RWPE2 (cell line): ENCODE measurements at regions not wholly inside any gene's neighbourhood (a gene's known extent, or its start where the extent isn't known, plus 50 kb on each side); places are given as distances from the start of the nearest gene placed in this dataset.
A peak's percentile ranks its signal among the peaks of the same experiment; 100 is the strongest.

Experiments
- ATAC-seq: fragments of 200-7000 bp; cut with Tn5 transposase; 3 replicates; pipeline ENCODE4 v1.9.1; 2021; ENCODE audit warnings: low read depth
- DNase-seq: peaks from one replicate; pipeline ENCODE4 v3.0.0-alpha.2; 2020; ENCODE audit warnings: low spot score
- H3K27ac ChIP-seq: fragments of 450-650 bp; 2 replicates; pipeline ENCODE4 v1.5.1; 2017; ENCODE audit warnings: mild to moderate bottlenecking; ENCODE audit not compliant: poor library complexity, severe bottlenecking
- H3K27me3 ChIP-seq: fragments of 250-450 bp; sonication (Bioruptor Pico); 2 replicates; pipeline ENCODE4 v1.5.1; 2021; ENCODE audit warnings: mild to moderate bottlenecking, moderate library complexity; ENCODE audit not compliant: insufficient read depth, poor library complexity, severe bottlenecking
- H3K36me3 ChIP-seq: fragments of 250-450 bp; sonication (Bioruptor Pico); 2 replicates; pipeline ENCODE4 v1.5.1; 2020; ENCODE audit warnings: low read depth, mild to moderate bottlenecking, moderate library complexity
- H3K4me1 ChIP-seq: fragments of 250-450 bp; sonication (Bioruptor Pico); 2 replicates; pipeline ENCODE4 v1.5.1; 2021; ENCODE audit warnings: mild to moderate bottlenecking, moderate library complexity; ENCODE audit not compliant: insufficient read depth, poor library complexity, severe bottlenecking
- H3K4me3 ChIP-seq: fragments of 250-450 bp; sonication (Bioruptor Pico); 2 replicates; pipeline ENCODE4 v1.5.1; 2021; ENCODE audit warnings: mild to moderate bottlenecking, moderate library complexity; ENCODE audit not compliant: severe bottlenecking
- H3K9me3 ChIP-seq: fragments of 250-450 bp; sonication (Bioruptor Pico); 2 replicates; pipeline ENCODE4 v1.5.1; 2021; ENCODE audit warnings: mild to moderate bottlenecking, moderate library complexity; ENCODE audit not compliant: severe bottlenecking
- TF ChIP-seq, protein P1 (sequence below): fragments of 450-650 bp; IDR thresholded peaks from one replicate; pipeline ENCODE4 v1.5.1; 2017; ENCODE audit warnings: mild to moderate bottlenecking, moderate library complexity; ENCODE audit not compliant: poor library complexity, severe bottlenecking

DNA sequence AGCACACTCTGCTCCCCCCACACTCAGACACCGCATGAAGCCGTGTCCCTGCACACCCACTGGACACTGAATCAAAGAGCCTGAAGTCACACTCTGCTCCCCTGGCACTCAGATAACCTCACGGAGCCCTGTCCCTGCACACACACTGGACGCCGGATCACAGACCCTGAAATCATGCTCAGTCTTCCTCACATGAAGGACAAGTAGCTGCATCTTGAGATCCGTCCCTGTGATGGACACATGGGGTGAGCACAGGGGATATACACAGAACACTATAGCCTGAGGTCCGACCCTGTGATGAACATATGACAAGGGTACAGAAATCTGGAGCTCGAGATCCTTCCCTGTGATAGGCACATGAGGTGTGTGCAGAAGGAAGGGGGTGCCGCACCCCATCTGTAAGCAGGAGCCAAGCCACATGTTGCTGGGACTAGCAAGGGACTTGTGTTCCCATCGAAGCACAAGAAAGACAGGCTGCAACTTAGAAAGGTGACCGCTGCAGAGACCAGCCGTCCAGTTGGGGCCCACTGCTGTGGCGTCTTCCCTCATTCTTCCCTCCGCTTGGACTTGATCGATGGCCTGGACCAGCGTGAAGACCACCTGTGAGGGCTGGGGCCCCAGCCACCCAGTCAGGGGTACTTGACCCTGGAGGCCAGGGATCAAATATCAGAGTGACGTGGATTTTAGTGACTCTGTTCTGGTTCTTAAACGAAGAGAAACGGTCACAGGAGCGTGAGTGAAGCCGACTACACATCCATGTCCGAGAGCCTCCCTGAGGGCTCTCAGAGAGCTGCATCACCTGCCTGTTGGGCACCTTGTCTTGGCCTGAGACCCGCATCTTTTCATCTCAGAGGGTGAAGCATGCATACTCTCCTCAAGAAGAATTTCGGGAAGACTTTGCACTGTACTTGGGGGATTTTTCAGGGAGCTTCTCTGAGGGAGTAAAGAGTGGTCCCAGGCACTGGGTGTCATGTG lies 391.7 kb upstream of the SALL3 start:
- H3K9me3 ChIP-seq = peaks cover 3% of the 10 kb centered on the region
- no peak overlapping the region for H3K27ac ChIP-seq
- TF ChIP-seq, protein P1, sequence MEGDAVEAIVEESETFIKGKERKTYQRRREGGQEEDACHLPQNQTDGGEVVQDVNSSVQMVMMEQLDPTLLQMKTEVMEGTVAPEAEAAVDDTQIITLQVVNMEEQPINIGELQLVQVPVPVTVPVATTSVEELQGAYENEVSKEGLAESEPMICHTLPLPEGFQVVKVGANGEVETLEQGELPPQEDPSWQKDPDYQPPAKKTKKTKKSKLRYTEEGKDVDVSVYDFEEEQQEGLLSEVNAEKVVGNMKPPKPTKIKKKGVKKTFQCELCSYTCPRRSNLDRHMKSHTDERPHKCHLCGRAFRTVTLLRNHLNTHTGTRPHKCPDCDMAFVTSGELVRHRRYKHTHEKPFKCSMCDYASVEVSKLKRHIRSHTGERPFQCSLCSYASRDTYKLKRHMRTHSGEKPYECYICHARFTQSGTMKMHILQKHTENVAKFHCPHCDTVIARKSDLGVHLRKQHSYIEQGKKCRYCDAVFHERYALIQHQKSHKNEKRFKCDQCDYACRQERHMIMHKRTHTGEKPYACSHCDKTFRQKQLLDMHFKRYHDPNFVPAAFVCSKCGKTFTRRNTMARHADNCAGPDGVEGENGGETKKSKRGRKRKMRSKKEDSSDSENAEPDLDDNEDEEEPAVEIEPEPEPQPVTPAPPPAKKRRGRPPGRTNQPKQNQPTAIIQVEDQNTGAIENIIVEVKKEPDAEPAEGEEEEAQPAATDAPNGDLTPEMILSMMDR = no peak
- no peaks in the 10 kb centered on the region for H3K36me3 ChIP-seq
- no peaks in the 10 kb centered on the region for H3K27me3 ChIP-seq
- DNase-seq = no peak
- H3K4me1 ChIP-seq = no peaks in the 10 kb centered on the region
- H3K4me3 ChIP-seq = no peak overlapping the region
- ATAC-seq = no peak

DNA sequence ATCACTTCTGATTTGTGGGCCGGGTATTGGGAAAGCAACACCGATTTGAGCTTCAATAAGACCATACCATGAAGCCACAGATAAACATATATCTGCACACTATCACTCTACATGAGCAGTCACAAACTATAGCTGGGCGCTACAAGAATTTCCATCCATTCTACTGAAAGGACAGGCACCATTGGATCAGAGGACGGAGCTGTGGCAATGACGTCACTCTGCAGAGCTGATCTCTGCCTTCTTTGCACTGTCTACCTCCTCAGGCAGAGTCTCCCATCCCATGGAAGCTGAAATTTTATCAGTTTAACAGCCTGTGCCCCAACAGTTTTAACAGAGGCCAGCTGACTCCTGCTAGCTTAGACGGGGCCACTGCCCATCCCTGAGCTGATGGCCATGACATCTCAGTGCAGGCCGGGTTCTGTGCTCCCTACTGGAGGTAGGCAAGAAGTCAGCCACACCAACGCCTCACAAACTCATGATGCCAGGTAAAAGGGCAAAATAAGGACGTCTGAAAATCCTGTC lies 389.6 kb upstream of the SALL3 start:
- Histone ChIP-seq H3K4me3 (no peak overlapping the region), H3K36me3 (no peaks in the 10 kb centered on the region), H3K27me3 (no peaks in the 10 kb centered on the region), H3K9me3 (peaks cover 3% of the 10 kb centered on the region), H3K4me1 (no peaks in the 10 kb centered on the region), H3K27ac (no peak overlapping the region)
- TF ChIP-seq, protein P1 = no peak
- ATAC-seq = no peak
- DNase-seq = no peak

DNA sequence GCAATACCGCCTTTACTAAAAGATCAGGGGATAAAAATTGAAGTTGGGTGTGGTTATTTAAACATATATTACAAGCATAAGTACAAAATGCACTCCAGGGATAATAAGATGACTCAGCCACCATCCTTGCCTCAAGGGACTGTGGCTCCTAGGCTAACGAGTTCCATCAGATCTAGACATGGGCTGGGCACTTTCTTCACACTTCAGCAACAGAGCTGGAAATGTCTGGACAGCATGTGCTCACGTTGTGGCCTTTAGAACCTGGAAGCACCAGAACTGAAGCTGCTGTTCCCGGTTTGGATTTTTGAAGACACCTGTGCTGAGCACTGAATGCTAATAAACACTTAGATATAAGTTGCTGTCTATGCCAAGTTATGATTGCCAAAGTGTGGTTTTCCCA lies 384.2 kb upstream of the SALL3 start:
- H3K4me1 ChIP-seq = no peaks in the 10 kb centered on the region
- TF ChIP-seq, protein P1 = no peak

DNA sequence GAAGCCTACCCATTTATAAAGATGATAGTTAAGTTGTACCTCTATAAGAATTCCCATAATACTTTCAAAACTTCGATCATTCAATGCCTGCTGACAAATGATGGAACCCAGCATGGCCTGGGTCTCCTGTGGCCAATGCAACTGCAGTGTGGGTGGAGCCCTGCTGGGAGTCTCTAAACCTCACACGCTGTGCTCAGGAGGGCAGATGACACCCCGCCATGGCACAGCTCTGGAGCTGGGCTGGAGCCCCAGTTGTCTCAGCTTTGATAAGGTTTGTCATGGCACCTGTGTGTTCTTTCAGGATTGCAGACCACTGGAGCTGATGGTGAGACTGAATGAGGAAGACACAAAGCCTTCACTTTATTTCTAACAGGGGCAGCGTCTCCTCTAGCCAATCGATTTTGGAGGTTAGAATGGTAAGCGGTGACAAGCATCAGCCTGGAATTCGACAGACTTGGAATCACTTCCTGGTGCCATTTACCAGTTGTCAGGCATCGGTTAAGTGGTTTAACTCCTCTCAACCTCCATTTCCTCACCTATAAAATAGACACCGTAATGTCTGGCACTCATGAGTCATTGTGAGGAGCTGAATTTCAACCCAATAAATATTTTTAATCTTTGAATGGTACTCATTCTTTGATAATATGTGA lies 383.6 kb upstream of the SALL3 start:
- Histone ChIP-seq H3K4me1 (no peaks in the 10 kb centered on the region), H3K4me3 (no peak overlapping the region), H3K36me3 (no peaks in the 10 kb centered on the region), H3K27ac (no peak overlapping the region), H3K9me3 (peaks cover 3% of the 10 kb centered on the region), H3K27me3 (no peaks in the 10 kb centered on the region)
- ATAC-seq = no peak
- TF ChIP-seq, protein P1 = no peak
- no peak for DNase-seq

More for the DNA sequence above, 384.2 kb upstream of the SALL3 start:
- DNase-seq (no peak), ATAC-seq (peak; percentile 29; the same call in 1 of the 3 replicates)
- Histone ChIP-seq H3K4me3 (no peak overlapping the region), H3K27me3 (no peaks in the 10 kb centered on the region), H3K9me3 (peaks cover 3% of the 10 kb centered on the region), H3K27ac (no peak overlapping the region), H3K36me3 (no peaks in the 10 kb centered on the region)
